Peyer's patch (tissue), 4 donors: ENCODE measurements at regions not wholly inside any gene's neighbourhood (a gene's known extent, or its start where the extent isn't known, plus 50 kb on each side); places are given as distances from the start of the nearest gene placed in this dataset.

ENCODE experiments used
- POLR2A ChIP-seq, 2 donors: fragments of 450-650 bp; IDR thresholded peaks; one replicate each; pipeline ENCODE4 v1.5.1; 2017; ENCODE audit warnings: antibody characterized with exemption in 2 of 2, mild to moderate bottlenecking in 2 of 2, moderate library complexity in 2 of 2
- TF ChIP-seq, protein P1 (sequence below), 6 experiments: fragments of 450-650 bp in 4 of 6; fragments of 200-600 bp in 2 of 6; sonication (generic) in 1 of 6; IDR thresholded peaks; one replicate each; pipeline ENCODE4 v1.5.1; 2017 to 2019; ENCODE audit warnings: antibody characterized with exemption in 6 of 6, mild to moderate bottlenecking in 3 of 6, moderate library complexity in 1 of 6

DNA sequence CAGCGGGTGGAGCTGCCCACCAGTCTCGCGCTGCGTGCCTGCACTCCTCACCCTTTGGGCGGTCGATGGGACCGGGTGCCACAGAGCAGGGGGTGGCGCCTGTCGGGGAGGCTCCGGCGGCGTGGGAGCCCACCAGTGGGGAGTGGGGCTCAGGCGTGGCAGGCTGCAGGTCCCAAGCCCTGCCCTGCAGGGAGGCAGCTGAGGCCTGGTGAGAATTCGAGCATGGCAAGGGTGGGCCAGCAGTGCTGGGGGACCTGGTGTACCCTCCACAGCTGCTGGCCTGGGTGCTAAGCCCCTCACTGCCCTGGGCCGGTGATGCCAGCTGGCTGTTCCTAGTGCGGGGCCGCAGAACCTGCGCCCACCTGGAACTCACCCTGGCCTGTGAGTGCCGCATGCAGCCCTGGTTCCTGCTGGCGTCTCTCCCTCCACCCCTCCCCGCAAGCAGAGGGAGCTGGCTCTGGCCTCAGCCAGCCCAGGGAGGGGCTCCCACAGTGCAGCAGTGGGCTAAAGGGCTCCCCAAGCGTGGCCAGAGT, 746.6 kb upstream of the PABPC4L start:
- TF ChIP-seq, protein P1, sequence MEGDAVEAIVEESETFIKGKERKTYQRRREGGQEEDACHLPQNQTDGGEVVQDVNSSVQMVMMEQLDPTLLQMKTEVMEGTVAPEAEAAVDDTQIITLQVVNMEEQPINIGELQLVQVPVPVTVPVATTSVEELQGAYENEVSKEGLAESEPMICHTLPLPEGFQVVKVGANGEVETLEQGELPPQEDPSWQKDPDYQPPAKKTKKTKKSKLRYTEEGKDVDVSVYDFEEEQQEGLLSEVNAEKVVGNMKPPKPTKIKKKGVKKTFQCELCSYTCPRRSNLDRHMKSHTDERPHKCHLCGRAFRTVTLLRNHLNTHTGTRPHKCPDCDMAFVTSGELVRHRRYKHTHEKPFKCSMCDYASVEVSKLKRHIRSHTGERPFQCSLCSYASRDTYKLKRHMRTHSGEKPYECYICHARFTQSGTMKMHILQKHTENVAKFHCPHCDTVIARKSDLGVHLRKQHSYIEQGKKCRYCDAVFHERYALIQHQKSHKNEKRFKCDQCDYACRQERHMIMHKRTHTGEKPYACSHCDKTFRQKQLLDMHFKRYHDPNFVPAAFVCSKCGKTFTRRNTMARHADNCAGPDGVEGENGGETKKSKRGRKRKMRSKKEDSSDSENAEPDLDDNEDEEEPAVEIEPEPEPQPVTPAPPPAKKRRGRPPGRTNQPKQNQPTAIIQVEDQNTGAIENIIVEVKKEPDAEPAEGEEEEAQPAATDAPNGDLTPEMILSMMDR (IDR thresholded peaks at IDR 0.05): no peak
- TF ChIP-seq POLR2A (IDR thresholded peaks at IDR 0.05): no peak
